ENCODE measurements at regions not wholly inside any gene's neighbourhood (a gene's known extent, or its start where the extent isn't known, plus 50 kb on each side); places are given as distances from the start of the nearest gene placed in this dataset.

DNA sequence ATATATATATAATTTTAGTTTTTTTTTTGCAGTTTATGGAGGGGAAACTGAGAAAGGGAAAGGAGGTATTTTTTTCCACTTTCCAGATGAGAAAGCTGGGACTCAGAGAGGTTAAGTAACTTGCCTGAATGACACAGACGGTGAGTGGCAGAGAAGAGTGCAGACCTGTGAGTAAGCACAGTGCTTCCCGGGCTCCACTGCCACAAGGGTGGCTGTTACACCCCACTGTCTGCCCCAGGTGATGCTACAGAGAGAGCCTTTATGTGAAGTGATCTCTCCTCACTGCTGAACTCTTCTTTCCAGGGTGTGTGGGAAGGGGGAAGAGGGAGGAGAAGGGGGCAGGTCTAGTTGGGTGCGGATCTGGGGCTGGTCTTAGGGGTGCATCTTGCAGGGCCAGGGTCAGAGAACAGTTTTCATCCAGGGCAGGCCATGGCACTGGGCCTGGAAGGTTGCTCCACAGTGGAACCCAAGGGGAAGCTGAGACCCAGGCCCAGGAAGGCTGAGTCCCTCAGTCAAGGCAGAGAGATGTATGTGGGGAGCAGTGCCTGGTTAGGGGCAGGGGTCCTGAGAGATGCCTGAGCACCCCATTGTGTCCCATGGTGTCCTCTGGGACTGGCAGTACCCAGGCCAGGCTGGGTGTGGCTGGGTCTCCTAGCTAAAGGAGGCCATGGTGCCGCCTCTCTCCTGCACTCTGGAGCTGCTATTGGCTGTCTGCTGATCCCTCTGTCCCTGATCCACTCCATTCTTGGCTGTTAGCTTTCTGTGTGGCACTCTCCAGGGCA, 357.5 kb downstream of the PTPRU start:
- no peak for TF ChIP-seq POLR2A (IDR thresholded peaks at IDR 0.05; ENCODE audit: low read depth, low read length)
- TF ChIP-seq TAF1 (IDR thresholded peaks at IDR 0.05; ENCODE audit: low read depth, low read length) = no peak
